HPDE6-E6E7 (cell line): ENCODE measurements at regions not wholly inside any gene's neighbourhood (a gene's known extent, or its start where the extent isn't known, plus 50 kb on each side); places are given as distances from the start of the nearest gene placed in this dataset.

Experiments
- DNase-seq: peaks from one replicate; pipeline ENCODE4 v3.0.0; 2011; ENCODE audit warnings: missing footprints; ENCODE audit errors: extremely low spot score

GRCh38 chr18:39913672-39914366, 2041.2 kb upstream of the PIK3C3 start:
- DNase-seq: no peak

DNA sequence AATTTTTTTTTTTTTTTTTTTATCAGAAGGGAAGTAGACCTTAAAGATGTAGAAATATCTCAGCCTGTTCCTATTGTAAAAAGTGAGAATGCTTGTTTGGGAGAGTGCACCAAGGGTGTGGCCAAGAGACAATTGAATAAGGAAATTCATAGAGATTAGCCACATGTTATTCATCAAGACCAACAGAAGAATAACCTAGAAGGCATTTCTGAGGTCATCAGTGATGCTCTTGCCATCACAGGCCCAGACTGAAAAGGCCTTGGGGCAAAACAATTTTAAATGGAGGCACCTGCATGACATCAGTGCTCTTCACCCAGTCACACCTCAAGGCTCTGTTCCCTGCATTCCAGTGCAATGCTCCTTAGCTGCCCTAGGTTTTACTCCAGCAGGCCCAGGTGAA, 2043.3 kb upstream of the PIK3C3 start:
- DNase-seq: no peak

- no peak for DNase-seq
These were observed 2045.3 kb upstream of the PIK3C3 start for GRCh38 chr18:39909706-39910105.

DNA sequence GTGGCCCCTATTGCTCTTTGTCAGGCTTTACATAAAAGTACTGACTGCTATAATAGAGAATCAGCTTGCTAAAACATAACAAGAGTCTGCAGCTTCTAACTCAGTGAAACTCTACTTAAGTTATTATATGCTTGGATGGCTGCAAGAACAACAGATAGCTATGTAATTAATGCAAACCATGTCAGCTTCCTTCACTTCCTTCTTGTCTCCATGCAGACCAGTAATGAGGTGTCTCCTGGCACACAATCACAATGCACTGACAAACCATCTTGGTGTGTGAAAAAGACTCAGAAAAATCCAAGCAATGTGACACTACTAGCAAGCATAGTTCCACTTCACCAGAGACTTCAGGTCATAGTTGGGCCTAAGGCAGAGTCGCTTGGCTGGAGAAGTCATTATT, 2068.9 kb upstream of the PIK3C3 start:
- no peak for DNase-seq

- no peak for DNase-seq
These were observed 2082.4 kb upstream of the PIK3C3 start for GRCh38 chr18:39872651-39873050.

DNA sequence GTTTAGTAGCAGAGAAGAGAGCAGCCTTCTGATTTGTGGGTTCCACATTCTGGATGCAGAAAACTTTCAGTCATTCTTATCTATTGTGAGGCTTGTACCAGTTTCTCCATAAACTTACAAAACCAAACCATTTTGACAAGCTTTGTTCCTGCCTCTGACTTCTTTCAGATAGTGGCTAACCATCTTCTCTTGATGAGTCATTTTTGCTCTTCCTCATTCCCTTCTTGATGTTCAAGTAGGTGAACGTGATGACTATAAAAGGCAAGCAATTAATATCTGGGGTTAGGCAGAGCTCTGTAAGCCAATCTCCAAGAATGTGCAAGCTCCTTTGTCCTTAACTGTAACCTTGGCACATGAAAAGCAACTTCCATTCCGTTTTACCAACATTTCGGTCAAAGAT, 2083.1 kb upstream of the PIK3C3 start:
- peak; percentile 5 for DNase-seq

- DNase-seq: peak; percentile 36
These were observed 2084.4 kb upstream of the PIK3C3 start for GRCh38 chr18:39870591-39870990.

DNA sequence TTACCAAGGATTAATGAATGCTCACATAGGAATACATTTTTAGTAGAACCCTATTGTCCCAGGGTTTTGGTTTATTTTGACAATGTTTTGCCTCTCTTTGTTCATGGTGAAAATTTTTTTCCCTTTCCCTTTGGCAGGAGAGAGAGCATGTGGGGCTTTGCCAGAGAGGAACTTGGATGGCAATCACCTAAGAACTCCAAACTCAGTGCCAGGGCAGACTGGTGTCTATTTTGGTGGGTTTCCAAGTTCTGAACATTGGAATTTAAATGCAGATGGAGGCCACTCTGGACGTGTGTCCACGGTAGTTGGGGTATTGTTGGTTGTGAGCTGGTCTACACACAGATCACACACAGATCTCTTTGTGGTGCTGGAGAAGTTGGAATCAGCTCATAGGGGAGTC, 2091.1 kb upstream of the PIK3C3 start:
- no peak for DNase-seq

- no peak for DNase-seq
These were observed 2092.7 kb upstream of the PIK3C3 start for GRCh38 chr18:39862341-39862740.

DNA sequence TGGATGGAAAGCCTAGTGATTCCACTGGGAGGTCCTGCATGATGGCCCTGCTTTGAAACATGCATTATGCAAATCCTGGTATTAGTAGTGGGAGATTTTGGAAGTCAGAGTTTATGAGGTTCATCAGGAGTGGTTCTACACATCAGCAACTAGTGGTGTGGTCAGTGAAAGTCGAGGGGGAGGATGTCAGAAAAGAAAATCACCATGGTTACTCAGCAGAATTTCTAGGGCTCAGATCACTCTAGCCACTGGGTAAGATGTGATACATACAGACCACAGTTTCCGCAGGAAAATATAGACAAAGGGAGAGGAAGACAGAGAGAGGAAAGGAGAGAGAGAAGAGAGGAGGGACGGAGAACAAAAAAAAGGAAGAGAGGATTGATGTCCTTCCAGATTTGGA, 2100.7 kb upstream of the PIK3C3 start:
- DNase-seq: no peak

- DNase-seq: no peak
These were observed 2108.8 kb upstream of the PIK3C3 start for GRCh38 chr18:39846265-39846664.

- DNase-seq: no peak
These were observed 2109.4 kb upstream of the PIK3C3 start for GRCh38 chr18:39845631-39846030.

DNA sequence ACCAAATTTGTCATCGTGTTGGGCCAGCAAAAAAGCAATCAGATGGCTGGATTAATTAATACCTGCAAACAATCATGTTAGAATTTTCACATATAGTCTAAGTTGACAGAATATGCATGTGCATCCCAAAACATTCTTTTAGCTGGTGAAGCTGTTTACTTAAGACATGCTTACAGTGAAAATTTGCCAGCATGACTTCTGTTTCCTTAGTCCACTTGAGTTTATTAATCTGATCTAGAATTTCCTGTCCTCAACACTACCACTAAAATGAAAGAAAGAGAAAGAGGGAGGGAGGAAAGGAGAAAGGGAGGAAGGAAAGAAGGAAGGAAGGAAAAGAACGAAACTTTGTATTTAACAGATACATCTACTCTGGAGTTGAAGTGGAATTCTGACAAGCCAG, 2109.9 kb upstream of the PIK3C3 start:
- no peak for DNase-seq

DNA sequence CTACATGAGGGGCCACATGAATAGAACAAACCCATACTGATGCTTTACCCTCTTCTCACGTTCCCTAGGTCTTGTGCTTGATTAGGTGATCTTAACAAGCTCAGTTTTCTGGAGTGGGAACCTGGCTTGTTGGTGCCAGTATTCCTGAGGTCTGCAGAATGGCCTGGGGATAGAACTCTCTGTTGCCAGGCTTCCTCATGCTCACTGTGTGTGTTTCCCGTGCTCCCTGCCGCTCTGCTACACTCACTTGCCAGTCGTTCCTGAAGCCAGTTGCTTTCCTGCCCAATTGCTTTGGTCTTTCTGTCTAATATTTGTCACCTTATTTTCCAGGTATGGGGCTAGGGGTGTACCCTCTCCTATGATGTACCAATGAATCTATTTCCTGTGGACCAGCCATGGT, 2111.5 kb upstream of the PIK3C3 start:
- DNase-seq: no peak

- DNase-seq: no peak
These were observed 2112.6 kb upstream of the PIK3C3 start for GRCh38 chr18:39842366-39842914.

- peak; percentile 54 for DNase-seq
These were observed 2113.3 kb upstream of the PIK3C3 start for GRCh38 chr18:39841482-39842365.

DNA sequence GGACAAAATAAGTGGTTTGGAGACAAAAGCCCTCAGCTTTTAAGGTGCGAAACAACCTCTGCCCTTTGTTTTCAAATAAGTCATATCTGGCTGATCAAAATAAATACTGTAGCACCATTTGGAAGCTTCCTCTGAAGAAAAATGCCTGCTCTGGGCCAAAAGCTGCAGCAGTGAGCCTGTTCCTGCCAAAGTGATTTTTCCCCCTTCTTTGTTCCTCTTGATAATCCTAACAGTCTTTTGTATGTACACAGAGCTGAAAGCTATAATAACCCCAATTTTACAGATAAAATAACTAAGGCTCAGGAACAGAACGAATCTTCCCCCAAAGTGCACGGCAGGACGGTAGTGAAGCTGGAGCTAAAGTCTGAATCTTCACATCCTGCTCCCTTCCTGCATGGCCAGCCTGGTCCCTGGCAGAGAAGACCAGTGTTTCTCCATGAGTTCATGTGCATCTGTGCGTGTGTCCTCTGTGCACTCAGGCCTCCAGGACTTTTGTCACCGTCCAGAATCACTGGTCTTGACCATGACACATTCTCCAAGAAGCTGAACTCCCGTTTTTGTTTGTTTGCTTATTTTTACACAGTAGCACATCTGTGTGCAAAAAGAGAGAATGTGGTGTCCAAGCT, 2114.1 kb upstream of the PIK3C3 start:
- no peak for DNase-seq

GRCh38 chr18:39840406-39840805, 2114.6 kb upstream of the PIK3C3 start:
- DNase-seq: no peak

DNA sequence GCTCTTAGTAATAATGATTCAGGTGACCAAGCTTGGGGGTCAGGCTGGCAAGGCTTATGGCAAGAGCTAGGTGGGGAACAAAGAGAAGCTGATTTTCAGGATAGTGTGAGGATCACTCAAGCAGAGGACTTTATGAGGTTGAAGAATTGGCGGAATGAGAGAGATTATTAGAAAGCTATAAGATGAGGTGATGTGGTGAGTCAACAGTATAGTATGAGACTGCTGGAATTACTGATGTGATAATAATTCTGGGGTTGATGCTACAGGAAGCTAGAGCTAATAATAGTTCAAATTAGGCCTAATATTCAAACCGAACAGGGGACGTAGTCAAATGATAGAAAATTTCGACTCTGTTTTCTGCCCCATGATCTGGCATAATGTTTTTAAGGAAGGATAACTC, 2115.3 kb upstream of the PIK3C3 start:
- DNase-seq: no peak

DNA sequence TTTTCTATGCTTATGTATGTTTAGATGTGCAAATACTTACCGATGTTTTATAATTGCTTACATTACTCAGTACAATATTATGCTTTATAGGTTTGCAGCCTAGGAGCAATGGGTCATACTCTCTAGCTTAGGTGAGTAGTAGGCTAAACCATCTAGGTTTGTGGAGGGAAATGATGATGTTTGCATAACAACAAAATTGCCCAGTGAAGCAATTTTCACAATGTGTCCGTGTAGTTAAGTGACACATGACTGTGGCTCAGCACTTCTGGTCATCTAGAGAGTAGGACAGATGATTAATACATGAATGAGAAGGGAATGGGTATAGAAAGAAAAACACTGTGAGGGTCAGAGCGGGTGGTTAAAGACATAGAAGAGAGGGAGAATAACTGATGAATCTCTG, 2116.2 kb upstream of the PIK3C3 start:
- no peak for DNase-seq

- no peak for DNase-seq
These were observed 2119.6 kb upstream of the PIK3C3 start for GRCh38 chr18:39835303-39836030.

DNA sequence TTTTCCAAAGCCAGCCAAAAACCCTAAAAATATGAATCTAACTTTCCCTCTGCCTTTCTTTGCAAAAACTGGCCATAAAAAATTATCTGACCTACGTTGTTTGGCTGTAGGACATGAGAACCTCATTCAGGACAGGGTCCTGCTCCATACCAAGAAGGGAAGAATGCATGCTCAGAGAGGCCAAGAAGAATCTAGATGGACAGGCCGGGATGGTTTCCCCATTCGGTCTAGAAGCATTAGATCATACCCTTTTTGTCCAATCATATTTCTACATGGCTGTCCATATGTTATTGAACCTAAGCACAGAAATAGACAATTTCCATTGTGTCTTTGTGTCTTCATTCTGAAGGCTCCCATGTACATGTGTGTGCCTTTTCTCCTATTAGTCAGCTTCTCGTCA, 2120.4 kb upstream of the PIK3C3 start:
- no peak for DNase-seq
